Fibroblast of lung (primary cell): ENCODE measurements at regions not wholly inside any gene's neighbourhood (a gene's known extent, or its start where the extent isn't known, plus 50 kb on each side); places are given as distances from the start of the nearest gene placed in this dataset.

ENCODE experiments used
- DNase-seq, 2 donors: peaks; one replicate each; pipeline versions ENCODE4 v3.0.0 to v3.0.0-alpha.2; 2010; ENCODE audit warnings: low read depth in 2 of 2
- H2AFZ ChIP-seq: 2 replicates; pipeline ENCODE4 v1.5.1; 2012; ENCODE audit warnings: low read length, control low read depth, inconsistent platforms
- H3K27ac ChIP-seq: 2 replicates; pipeline ENCODE4 v1.5.1; 2011; ENCODE audit warnings: low read length, control low read depth; ENCODE audit not compliant: insufficient read depth
- H3K27me3 ChIP-seq: 2 replicates; pipeline ENCODE4 v1.5.1; 2011; ENCODE audit warnings: mild to moderate bottlenecking, low read length; ENCODE audit not compliant: control insufficient read depth, insufficient read depth
- H3K36me3 ChIP-seq: 2 replicates; pipeline ENCODE4 v1.5.1; 2011; ENCODE audit warnings: low read length; ENCODE audit not compliant: control insufficient read depth, insufficient read depth
- H3K4me1 ChIP-seq: 2 replicates; pipeline ENCODE4 v1.5.1; 2011; ENCODE audit warnings: low read length; ENCODE audit not compliant: control insufficient read depth, insufficient read depth; ENCODE audit errors: extremely low read depth
- H3K4me2 ChIP-seq: 2 replicates; pipeline ENCODE4 v1.5.1; 2011; ENCODE audit warnings: low read length, control low read depth; ENCODE audit not compliant: insufficient read depth; ENCODE audit errors: extremely low read depth
- H3K4me3 ChIP-seq, 4 experiments: fragments of 200-600 bp in 1 of 4; sonication (generic) in 1 of 4; replicated peaks in 1 of 4; 2 replicates each; pipeline ENCODE4 v1.5.1; 2011 to 2016; ENCODE audit warnings: low read length in 4 of 4, low read depth in 3 of 4, mild to moderate bottlenecking in 3 of 4, control low read depth in 2 of 4, inconsistent platforms in 1 of 4, mixed read lengths in 1 of 4; ENCODE audit not compliant: insufficient read depth in 1 of 4; ENCODE audit errors: control extremely low read depth in 1 of 4
- H3K79me2 ChIP-seq: 2 replicates; pipeline ENCODE4 v1.5.1; 2012; ENCODE audit warnings: mild to moderate bottlenecking, low read length, inconsistent platforms; ENCODE audit not compliant: control insufficient read depth, insufficient read depth
- H3K9ac ChIP-seq: 2 replicates; pipeline ENCODE4 v1.5.1; 2011; ENCODE audit warnings: mild to moderate bottlenecking, low read length, control low read depth; ENCODE audit not compliant: insufficient read depth
- H3K9me3 ChIP-seq: 2 replicates; pipeline ENCODE4 v1.5.1; 2012; ENCODE audit warnings: low read depth, low read length; ENCODE audit not compliant: control insufficient read depth, insufficient read depth
- H4K20me1 ChIP-seq: 2 replicates; pipeline ENCODE4 v1.5.1; 2011; ENCODE audit warnings: low read length; ENCODE audit not compliant: control insufficient read depth, insufficient read depth; ENCODE audit errors: extremely low read depth
- EZH2 ChIP-seq: IDR thresholded peaks from 2 replicates; pipeline ENCODE4 v1.5.1; 2012; ENCODE audit warnings: low read length, control low read depth, mild to moderate bottlenecking; ENCODE audit errors: missing control alignments
- TF ChIP-seq, protein P1 (sequence below), 2 donors: IDR thresholded peaks in 1 of 2; conservative IDR thresholded peaks in 1 of 2; 1 replicate in 1 of 2; 2 replicates in 1 of 2; pipeline ENCODE4 v1.5.1; 2011 to 2012; ENCODE audit warnings: low read length in 2 of 2, control low read depth in 1 of 2, inconsistent platforms in 1 of 2, low read depth in 1 of 2, mild to moderate bottlenecking in 1 of 2

DNA sequence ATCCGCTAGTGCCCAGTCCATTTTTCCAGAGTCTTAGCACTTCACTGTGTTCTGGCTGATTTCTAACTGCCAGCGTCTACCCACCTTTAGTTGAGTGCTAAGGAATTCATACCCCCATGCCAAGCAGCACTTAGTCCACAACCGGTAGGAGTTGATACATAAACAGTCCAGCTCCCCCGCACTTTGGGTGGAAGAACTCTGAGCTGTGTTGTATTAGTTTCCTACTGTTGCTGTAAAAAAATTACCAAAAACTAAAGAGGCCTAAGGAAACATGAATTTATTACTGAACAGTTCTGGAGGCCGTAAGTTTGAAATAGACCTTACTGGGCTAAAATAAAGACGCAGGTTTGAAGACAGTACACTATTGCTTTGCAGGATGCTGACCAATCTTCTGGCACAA, 87.6 kb downstream of the SLC24A2 start:
- no peak for DNase-seq
- TF ChIP-seq, protein P1, sequence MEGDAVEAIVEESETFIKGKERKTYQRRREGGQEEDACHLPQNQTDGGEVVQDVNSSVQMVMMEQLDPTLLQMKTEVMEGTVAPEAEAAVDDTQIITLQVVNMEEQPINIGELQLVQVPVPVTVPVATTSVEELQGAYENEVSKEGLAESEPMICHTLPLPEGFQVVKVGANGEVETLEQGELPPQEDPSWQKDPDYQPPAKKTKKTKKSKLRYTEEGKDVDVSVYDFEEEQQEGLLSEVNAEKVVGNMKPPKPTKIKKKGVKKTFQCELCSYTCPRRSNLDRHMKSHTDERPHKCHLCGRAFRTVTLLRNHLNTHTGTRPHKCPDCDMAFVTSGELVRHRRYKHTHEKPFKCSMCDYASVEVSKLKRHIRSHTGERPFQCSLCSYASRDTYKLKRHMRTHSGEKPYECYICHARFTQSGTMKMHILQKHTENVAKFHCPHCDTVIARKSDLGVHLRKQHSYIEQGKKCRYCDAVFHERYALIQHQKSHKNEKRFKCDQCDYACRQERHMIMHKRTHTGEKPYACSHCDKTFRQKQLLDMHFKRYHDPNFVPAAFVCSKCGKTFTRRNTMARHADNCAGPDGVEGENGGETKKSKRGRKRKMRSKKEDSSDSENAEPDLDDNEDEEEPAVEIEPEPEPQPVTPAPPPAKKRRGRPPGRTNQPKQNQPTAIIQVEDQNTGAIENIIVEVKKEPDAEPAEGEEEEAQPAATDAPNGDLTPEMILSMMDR (conservative IDR thresholded peaks at IDR 0.05 in 1 of 2, IDR thresholded peaks at IDR 0.05 in 1 of 2; ENCODE audit: low read depth in 1 of 2, low read length in 2 of 2): no peak
- TF ChIP-seq EZH2: no peak
- Histone ChIP-seq H3K9me3 (no peaks in the 10 kb centered on the region), H3K36me3 (no peaks in the 10 kb centered on the region), H3K27ac (no peak overlapping the region), H3K4me2 (no peak overlapping the region), H3K9ac (no peak overlapping the region), H4K20me1 (no peaks in the 10 kb centered on the region), H3K27me3 (no peaks in the 10 kb centered on the region), H3K79me2 (no peaks in the 10 kb centered on the region), H3K4me1 (no peaks in the 10 kb centered on the region), H3K4me3 (no peak overlapping the region), H2AFZ (no peak overlapping the region)

- Histone ChIP-seq H3K9ac (no peak overlapping the region), H3K79me2 (no peaks in the 10 kb centered on the region), H3K9me3 (no peaks in the 10 kb centered on the region), H3K4me3 (no peak overlapping the region), H4K20me1 (no peaks in the 10 kb centered on the region), H3K4me2 (no peak overlapping the region), H3K36me3 (no peaks in the 10 kb centered on the region), H3K4me1 (no peaks in the 10 kb centered on the region), H2AFZ (no peak overlapping the region), H3K27me3 (no peaks in the 10 kb centered on the region), H3K27ac (no peak overlapping the region)
- no peak for DNase-seq
- no peak for TF ChIP-seq EZH2
- TF ChIP-seq, protein P1 (conservative IDR thresholded peaks at IDR 0.05 in 1 of 2, IDR thresholded peaks at IDR 0.05 in 1 of 2; ENCODE audit: low read depth in 1 of 2, low read length in 2 of 2): no peak
Measured at GRCh38 chr9:19700699-19701098, 88.1 kb downstream of the SLC24A2 start.

GRCh38 chr9:19699756-19700155, 89.1 kb downstream of the SLC24A2 start:
- Histone ChIP-seq H4K20me1 (no peaks in the 10 kb centered on the region), H3K9me3 (no peaks in the 10 kb centered on the region), H3K79me2 (no peaks in the 10 kb centered on the region), H3K4me1 (no peaks in the 10 kb centered on the region), H3K27me3 (no peaks in the 10 kb centered on the region), H3K9ac (no peak overlapping the region), H3K4me2 (no peak overlapping the region), H2AFZ (no peak overlapping the region), H3K36me3 (no peaks in the 10 kb centered on the region), H3K4me3 (no peak overlapping the region), H3K27ac (no peak overlapping the region)
- TF ChIP-seq, protein P1 (conservative IDR thresholded peaks at IDR 0.05 in 1 of 2, IDR thresholded peaks at IDR 0.05 in 1 of 2; ENCODE audit: low read depth in 1 of 2, low read length in 2 of 2): no peak
- TF ChIP-seq EZH2: no peak
- DNase-seq: no peak
